ENCODE measurements at regions not wholly inside any gene's neighbourhood (a gene's known extent, or its start where the extent isn't known, plus 50 kb on each side); places are given as distances from the start of the nearest gene placed in this dataset.

- DNase-seq (ENCODE audit: insufficient read length) (no peak), FAIRE-seq (no peak)
Measured at GRCh38 chr13:91155512-91156114, 191.9 kb upstream of the MIR17HG start.

GRCh38 chr13:91157273-91158016 is 190.0 kb upstream of the MIR17HG start:
- TF ChIP-seq POLR2A (IDR thresholded peaks at IDR 0.05; ENCODE audit: low read depth, low read length) (no peak), TAF1 (IDR thresholded peaks at IDR 0.05; ENCODE audit: borderline replicate concordance, low read depth, low read length) (no peak), POLR2AphosphoS5 (IDR thresholded peaks at IDR 0.05; ENCODE audit: low read depth, low read length) (no peak)
- no peak for FAIRE-seq
- DNase-seq (ENCODE audit: insufficient read length) = no peak

More at GRCh38 chr13:91155512-91156114, 191.9 kb upstream of the MIR17HG start:
- TF ChIP-seq POLR2AphosphoS5 (IDR thresholded peaks at IDR 0.05; ENCODE audit: low read depth, low read length) (no peak), TAF1 (IDR thresholded peaks at IDR 0.05; ENCODE audit: borderline replicate concordance, low read depth, low read length) (no peak)

- TF ChIP-seq POLR2A (IDR thresholded peaks at IDR 0.05; ENCODE audit: low read depth, low read length) (no peak), POLR2AphosphoS5 (IDR thresholded peaks at IDR 0.05; ENCODE audit: low read depth, low read length) (no peak), TAF1 (IDR thresholded peaks at IDR 0.05; ENCODE audit: borderline replicate concordance, low read depth, low read length) (no peak)
- no peak for DNase-seq (ENCODE audit: insufficient read length)
- FAIRE-seq = no peak
Measured at GRCh38 chr13:91158017-91158395, 189.5 kb upstream of the MIR17HG start.

GRCh38 chr13:91162180-91162579 is 185.3 kb upstream of the MIR17HG start:
- FAIRE-seq (peak; percentile 33), DNase-seq (ENCODE audit: insufficient read length) (no peak)
- TF ChIP-seq POLR2A (IDR thresholded peaks at IDR 0.05; ENCODE audit: low read depth, low read length) (no peak), POLR2AphosphoS5 (IDR thresholded peaks at IDR 0.05; ENCODE audit: low read depth, low read length) (no peak), TAF1 (IDR thresholded peaks at IDR 0.05; ENCODE audit: borderline replicate concordance, low read depth, low read length) (no peak)

- no peak for DNase-seq (ENCODE audit: insufficient read length)
Measured at GRCh38 chr13:91162589-91162988, 184.9 kb upstream of the MIR17HG start.

GRCh38 chr13:91165758-91166157 is 181.7 kb upstream of the MIR17HG start:
- DNase-seq (ENCODE audit: insufficient read length) = no peak
- TF ChIP-seq POLR2A (IDR thresholded peaks at IDR 0.05; ENCODE audit: low read depth, low read length) (no peak), TAF1 (IDR thresholded peaks at IDR 0.05; ENCODE audit: borderline replicate concordance, low read depth, low read length) (no peak), POLR2AphosphoS5 (IDR thresholded peaks at IDR 0.05; ENCODE audit: low read depth, low read length) (no peak)
- no peak for FAIRE-seq

More at GRCh38 chr13:91162589-91162988, 184.9 kb upstream of the MIR17HG start:
- TF ChIP-seq TAF1 (IDR thresholded peaks at IDR 0.05; ENCODE audit: borderline replicate concordance, low read depth, low read length) (no peak), POLR2A (IDR thresholded peaks at IDR 0.05; ENCODE audit: low read depth, low read length) (no peak), POLR2AphosphoS5 (IDR thresholded peaks at IDR 0.05; ENCODE audit: low read depth, low read length) (no peak)
- FAIRE-seq = no peak

GRCh38 chr13:91166714-91167511 is 180.6 kb upstream of the MIR17HG start:
- FAIRE-seq (no peak), DNase-seq (ENCODE audit: insufficient read length) (no peak)
- TF ChIP-seq POLR2AphosphoS5 (IDR thresholded peaks at IDR 0.05; ENCODE audit: low read depth, low read length) = no peak
- no peak for TF ChIP-seq POLR2A (IDR thresholded peaks at IDR 0.05; ENCODE audit: low read depth, low read length)

GRCh38 chr13:91167706-91168385 is 179.6 kb upstream of the MIR17HG start:
- FAIRE-seq = no peak
- TF ChIP-seq POLR2A (IDR thresholded peaks at IDR 0.05; ENCODE audit: low read depth, low read length) = no peak
- no peak for TF ChIP-seq TAF1 (IDR thresholded peaks at IDR 0.05; ENCODE audit: borderline replicate concordance, low read depth, low read length)
- no peak for TF ChIP-seq POLR2AphosphoS5 (IDR thresholded peaks at IDR 0.05; ENCODE audit: low read depth, low read length)
- DNase-seq (ENCODE audit: insufficient read length) = no peak

- TF ChIP-seq POLR2AphosphoS5 (IDR thresholded peaks at IDR 0.05; ENCODE audit: low read depth, low read length) (no peak), TAF1 (IDR thresholded peaks at IDR 0.05; ENCODE audit: borderline replicate concordance, low read depth, low read length) (no peak), POLR2A (IDR thresholded peaks at IDR 0.05; ENCODE audit: low read depth, low read length) (no peak)
- no peak for FAIRE-seq
Measured at GRCh38 chr13:91168386-91168711, 179.1 kb upstream of the MIR17HG start.

GRCh38 chr13:91169321-91170050 is 178.0 kb upstream of the MIR17HG start:
- TF ChIP-seq POLR2A (IDR thresholded peaks at IDR 0.05; ENCODE audit: low read depth, low read length) = no peak
- no peak for TF ChIP-seq TAF1 (IDR thresholded peaks at IDR 0.05; ENCODE audit: borderline replicate concordance, low read depth, low read length)
- no peak for TF ChIP-seq POLR2AphosphoS5 (IDR thresholded peaks at IDR 0.05; ENCODE audit: low read depth, low read length)
- FAIRE-seq = no peak
- DNase-seq (ENCODE audit: insufficient read length) = no peak

More at GRCh38 chr13:91168386-91168711, 179.1 kb upstream of the MIR17HG start:
- no peak for DNase-seq (ENCODE audit: insufficient read length)

- no peak for FAIRE-seq
- TF ChIP-seq POLR2A (IDR thresholded peaks at IDR 0.05; ENCODE audit: low read depth, low read length) = no peak
- TF ChIP-seq POLR2AphosphoS5 (IDR thresholded peaks at IDR 0.05; ENCODE audit: low read depth, low read length) = no peak
- TF ChIP-seq TAF1 (IDR thresholded peaks at IDR 0.05; ENCODE audit: borderline replicate concordance, low read depth, low read length) = no peak
- no peak for DNase-seq (ENCODE audit: insufficient read length)
Measured at GRCh38 chr13:91172160-91172559, 175.3 kb upstream of the MIR17HG start.

Measured in GM12892 (cell line).